Gastroesophageal sphincter (tissue), 4 donors: ENCODE measurements at regions not wholly inside any gene's neighbourhood (a gene's known extent, or its start where the extent isn't known, plus 50 kb on each side); places are given as distances from the start of the nearest gene placed in this dataset.
"Not testable (repeated sequence)": the region's sequence is repeated elsewhere in the genome, so short reads cannot be mapped to it uniquely, and the experiment has no call there.

Experiments used
- ATAC-seq: fragments of 150-250 bp; one replicate; pipeline ENCODE4 v1.9.1; 2016; ENCODE audit warnings: mild to moderate bottlenecking, moderate library complexity
- H3K27ac ChIP-seq, 4 donors: fragments of 200-600 bp; sonication (generic) in 3 of 4; 1 replicate in 3 of 4; 2 replicates in 1 of 4; pipeline ENCODE4 v1.5.1; 2016 to 2019
- H3K27me3 ChIP-seq: fragments of 200-600 bp; sonication (generic); one replicate; pipeline ENCODE4 v1.5.1; 2019
- H3K36me3 ChIP-seq, 2 donors: fragments of 200-600 bp; sonication (generic); one replicate each; pipeline ENCODE4 v1.5.1; 2019; ENCODE audit warnings: control low read depth in 1 of 2
- H3K4me1 ChIP-seq, 3 donors: fragments of 200-600 bp; sonication (generic); 1 replicate in 2 of 3; 2 replicates in 1 of 3; pipeline ENCODE4 v1.5.1; 2016 to 2019; ENCODE audit warnings: control low read depth in 2 of 3
- H3K4me3 ChIP-seq, 2 donors: fragments of 200-600 bp; sonication (generic); one replicate each; pipeline ENCODE4 v1.5.1; 2019; ENCODE audit warnings: mild to moderate bottlenecking in 1 of 2, moderate library complexity in 1 of 2
- H3K9me3 ChIP-seq, 3 donors: fragments of 200-600 bp; sonication (generic); one replicate each; pipeline ENCODE4 v1.5.1; 2017 to 2019; ENCODE audit warnings: control low read depth in 2 of 3
- CTCF ChIP-seq, 4 experiments: fragments of 200-600 bp in 2 of 4; fragments of 450-650 bp in 2 of 4; sonication (generic) in 1 of 4; IDR thresholded peaks; one replicate each; pipeline ENCODE4 v1.5.1; 2017 to 2019; ENCODE audit warnings: antibody characterized with exemption in 4 of 4, mild to moderate bottlenecking in 2 of 4, moderate library complexity in 2 of 4
- EP300 ChIP-seq: sonication (generic); formaldehyde crosslinking; IDR thresholded peaks from one replicate; pipeline ENCODE4 v1.6.1; 2017; ENCODE audit warnings: antibody characterized with exemption, mild to moderate bottlenecking
- POLR2A ChIP-seq, 2 donors: fragments of 450-650 bp; IDR thresholded peaks; one replicate each; pipeline ENCODE4 v1.6.1; 2017; ENCODE audit warnings: antibody characterized with exemption in 2 of 2, mild to moderate bottlenecking in 2 of 2, moderate library complexity in 1 of 2
- POLR2AphosphoS5 ChIP-seq: sonication (generic); formaldehyde crosslinking; IDR thresholded peaks from one replicate; pipeline ENCODE4 v1.6.1; 2017; ENCODE audit warnings: antibody characterized with exemption
- WGBS, 2 donors: methylation state at CpG; one replicate each; pipeline ENCODE4 v1.1.5; 2018; ENCODE audit warnings: low coverage in 1 of 2; 5-methylcytosine and 5-hydroxymethylcytosine counted together

- H3K36me3 ChIP-seq, result no peaks in the 10 kb centered on the region
- TF ChIP-seq POLR2AphosphoS5 (no peak), CTCF (IDR thresholded peaks at IDR 0.05) (no peak), POLR2A (IDR thresholded peaks at IDR 0.05) (no peak), EP300 (no peak)
- H3K4me1 ChIP-seq, result peaks cover 0 to 16% (median 0%) of the 10 kb centered on the region in 3 donors
- no peaks in the 10 kb centered on the region for H3K9me3 ChIP-seq
- WGBS, 2 donors, result 73 to 87% methylated on average over 4 to 7 of the region's 9 CpGs
- ATAC-seq, result no peak
- H3K27me3 ChIP-seq, result no peaks in the 10 kb centered on the region
- H3K4me3 ChIP-seq, result no peak overlapping the region
- H3K27ac ChIP-seq, result no peak overlapping the region
Observed at GRCh38 chr2:207341112-207341750, 175.5 kb upstream of the KLF7 start.

GRCh38 chr2:207341804-207342203 lies 176.1 kb upstream of the KLF7 start:
- Histone ChIP-seq H3K4me3 (no peak overlapping the region), H3K4me1 (peaks cover 0 to 16% (median 0%) of the 10 kb centered on the region in 3 donors), H3K9me3 (peaks cover 0 to 3% (median 0%) of the 10 kb centered on the region in 3 donors), H3K27me3 (no peaks in the 10 kb centered on the region), H3K27ac (no peak overlapping the region), H3K36me3 (no peaks in the 10 kb centered on the region)
- ATAC-seq, result no peak
- TF ChIP-seq POLR2A (IDR thresholded peaks at IDR 0.05), result no peak
- no peak for TF ChIP-seq POLR2AphosphoS5
- no peak for TF ChIP-seq CTCF (IDR thresholded peaks at IDR 0.05)
- TF ChIP-seq EP300, result no peak

- H3K4me1 ChIP-seq, H3K27me3 ChIP-seq, ATAC-seq, H3K27ac ChIP-seq, H3K36me3 ChIP-seq, H3K4me3 ChIP-seq: not testable (repeated sequence)
- H3K9me3 ChIP-seq, result peaks cover 0 to 13% (median 0%) of the 10 kb centered on the region in 3 donors
- WGBS, 2 donors, result 100% methylated on average over 1 of the region's 12 CpGs; no CpG with 5 or more reads in 1 of the 2 donors
Observed at GRCh38 chr2:207344596-207345394, 179.0 kb upstream of the KLF7 start.

- Histone ChIP-seq H3K9me3 (peaks cover 0 to 13% (median 0%) of the 10 kb centered on the region in 3 donors), H3K36me3 (no peaks in the 10 kb centered on the region), H3K27me3 (no peaks in the 10 kb centered on the region), H3K27ac (no peak overlapping the region), H3K4me3 (no peak overlapping the region), H3K4me1 (peaks cover 0 to 7% (median 0%) of the 10 kb centered on the region in 3 donors)
- 83 to 100% methylated on average over 1 of the region's 1 CpG for WGBS, 2 donors
- no peak for ATAC-seq
- TF ChIP-seq POLR2AphosphoS5, result no peak
Observed at GRCh38 chr2:207351171-207351570, 178.6 kb upstream of the CREB1 start.

GRCh38 chr2:207352978-207353671 lies 176.6 kb upstream of the CREB1 start:
- peak; percentile 70 for ATAC-seq
- Histone ChIP-seq H3K9me3 (peaks cover 0 to 4% (median 0%) of the 10 kb centered on the region in 3 donors), H3K36me3 (no peaks in the 10 kb centered on the region), H3K27me3 (no peaks in the 10 kb centered on the region), H3K4me1 (peaks cover 0 to 7% (median 0%) of the 10 kb centered on the region in 3 donors), H3K27ac (peak overlapping the region in 2 of 4 donors; percentile 9 to 45), H3K4me3 (no peak overlapping the region)
- 44 to 53% methylated on average over 5 to 9 of the region's 9 CpGs for WGBS, 2 donors
- TF ChIP-seq EP300 (no peak), CTCF (IDR thresholded peaks at IDR 0.05) (peak in 3 of 4 experiments; percentile 26 to 44 (median 32))
